ENCODE measurements at regions not wholly inside any gene's neighbourhood (a gene's known extent, or its start where the extent isn't known, plus 50 kb on each side); places are given as distances from the start of the nearest gene placed in this dataset.

DNA sequence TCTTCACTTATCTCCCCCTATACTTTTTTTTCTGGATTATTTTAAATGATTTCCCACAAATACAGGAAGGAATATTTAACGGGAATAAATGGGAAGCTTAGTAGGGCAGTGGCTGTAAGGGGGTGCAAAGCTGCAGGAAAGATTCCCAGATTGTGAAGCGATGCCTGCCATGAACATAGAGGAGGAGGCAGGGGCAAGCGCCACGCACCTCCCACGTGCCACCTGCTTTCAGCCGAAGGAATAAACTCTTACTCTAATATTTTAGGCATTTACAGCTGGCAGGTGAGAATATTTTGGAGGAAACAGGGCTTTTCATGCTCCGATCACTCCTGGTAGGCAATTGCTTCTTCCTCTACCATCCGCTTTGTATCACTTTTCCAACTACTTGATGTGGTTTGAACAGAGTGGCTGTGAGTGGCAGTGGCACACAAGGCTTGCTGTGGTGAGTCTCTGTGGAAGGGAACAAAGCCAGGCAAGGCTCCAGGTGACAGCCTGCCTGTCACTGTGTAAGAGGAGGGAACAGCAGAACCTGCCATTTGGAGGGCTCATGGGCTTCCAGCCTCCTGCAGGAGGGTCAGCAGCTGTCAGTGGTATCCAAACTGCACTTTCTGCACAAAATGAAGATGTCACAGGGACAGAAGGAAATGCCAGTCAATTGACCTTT lies 54.5 kb upstream of the PLET1 start:
- TF ChIP-seq, protein P1, sequence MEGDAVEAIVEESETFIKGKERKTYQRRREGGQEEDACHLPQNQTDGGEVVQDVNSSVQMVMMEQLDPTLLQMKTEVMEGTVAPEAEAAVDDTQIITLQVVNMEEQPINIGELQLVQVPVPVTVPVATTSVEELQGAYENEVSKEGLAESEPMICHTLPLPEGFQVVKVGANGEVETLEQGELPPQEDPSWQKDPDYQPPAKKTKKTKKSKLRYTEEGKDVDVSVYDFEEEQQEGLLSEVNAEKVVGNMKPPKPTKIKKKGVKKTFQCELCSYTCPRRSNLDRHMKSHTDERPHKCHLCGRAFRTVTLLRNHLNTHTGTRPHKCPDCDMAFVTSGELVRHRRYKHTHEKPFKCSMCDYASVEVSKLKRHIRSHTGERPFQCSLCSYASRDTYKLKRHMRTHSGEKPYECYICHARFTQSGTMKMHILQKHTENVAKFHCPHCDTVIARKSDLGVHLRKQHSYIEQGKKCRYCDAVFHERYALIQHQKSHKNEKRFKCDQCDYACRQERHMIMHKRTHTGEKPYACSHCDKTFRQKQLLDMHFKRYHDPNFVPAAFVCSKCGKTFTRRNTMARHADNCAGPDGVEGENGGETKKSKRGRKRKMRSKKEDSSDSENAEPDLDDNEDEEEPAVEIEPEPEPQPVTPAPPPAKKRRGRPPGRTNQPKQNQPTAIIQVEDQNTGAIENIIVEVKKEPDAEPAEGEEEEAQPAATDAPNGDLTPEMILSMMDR (conservative IDR thresholded peaks at IDR 0.05 in 1 of 2, IDR thresholded peaks at IDR 0.05 in 1 of 2; ENCODE audit: extremely low read depth in 1 of 2, insufficient read depth in 1 of 2, low read depth in 1 of 2, low read length in 2 of 2) = no peak
- TF ChIP-seq EZH2 (IDR thresholded peaks at IDR 0.05; ENCODE audit: borderline replicate concordance, low read length) = no peak
